HG02759 (cell line): ENCODE measurements at regions not wholly inside any gene's neighbourhood (a gene's known extent, or its start where the extent isn't known, plus 50 kb on each side); places are given as distances from the start of the nearest gene placed in this dataset.

Experiments used
- ATAC-seq: cut with Tn5 transposase; IDR thresholded peaks from one replicate; pipeline ENCODE4 v1.9.1; 2021; ENCODE audit warnings: mild to moderate bottlenecking, moderate library complexity; ENCODE audit not compliant: unreplicated experiment

DNA sequence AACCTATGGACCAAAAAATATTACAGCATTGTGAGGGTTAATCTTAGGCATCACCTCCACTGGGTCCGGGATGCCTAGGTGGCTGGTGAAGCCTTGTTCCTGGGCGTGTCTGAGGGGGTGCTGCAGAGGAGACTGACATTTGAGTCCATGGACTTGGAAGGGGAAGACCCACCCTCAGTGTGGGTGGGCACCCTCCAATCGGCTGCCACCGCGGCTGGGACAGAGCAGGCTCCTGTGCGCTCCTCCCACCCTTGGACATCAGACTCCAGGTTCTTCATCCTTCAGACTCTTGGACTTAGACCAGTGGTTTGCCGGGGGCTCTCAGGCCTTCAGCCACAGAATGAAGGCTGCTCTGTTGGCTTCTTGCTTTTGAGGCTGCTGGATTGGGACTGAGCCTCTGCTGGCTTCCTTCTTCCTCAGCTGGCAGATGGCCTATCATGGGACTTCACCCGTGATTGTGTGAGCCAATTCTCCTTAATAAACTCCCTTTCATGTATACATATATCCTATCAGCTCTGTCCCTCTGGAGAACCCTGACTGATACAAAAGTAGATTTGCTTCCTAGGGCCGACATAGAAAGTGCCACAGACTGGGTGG lies 113.1 kb downstream of the TTLL2 start:
- no peak for ATAC-seq

GRCh38 chr6:167441715-167442206 lies 116.9 kb downstream of the TTLL2 start:
- ATAC-seq = no peak

DNA sequence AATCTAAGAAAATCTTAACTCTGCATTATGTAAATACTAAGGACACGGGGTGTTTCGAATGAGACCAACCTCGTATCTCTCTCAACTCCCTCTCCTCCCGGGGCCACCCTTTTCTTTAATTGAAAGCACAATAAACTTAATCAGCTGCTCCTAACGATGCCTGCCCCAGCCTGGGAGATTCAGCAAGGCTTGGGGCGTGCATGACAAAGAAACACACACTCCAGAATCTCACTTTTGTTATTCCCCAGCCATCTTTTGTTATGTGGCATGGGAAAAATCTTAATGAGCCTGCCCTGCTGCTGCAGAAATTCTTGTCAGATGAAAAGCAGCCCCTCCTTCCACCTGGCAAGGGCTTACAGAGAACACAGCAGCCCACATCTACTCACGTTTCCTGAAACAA lies 117.4 kb downstream of the TTLL2 start:
- no peak for ATAC-seq

- no peak for ATAC-seq
Observed at GRCh38 chr6:167442796-167443680, 118.2 kb downstream of the TTLL2 start.

GRCh38 chr6:167444602-167445346 lies 119.9 kb downstream of the TTLL2 start:
- ATAC-seq = no peak

- ATAC-seq = no peak
Observed at GRCh38 chr6:167445568-167445967, 120.7 kb downstream of the TTLL2 start.

DNA sequence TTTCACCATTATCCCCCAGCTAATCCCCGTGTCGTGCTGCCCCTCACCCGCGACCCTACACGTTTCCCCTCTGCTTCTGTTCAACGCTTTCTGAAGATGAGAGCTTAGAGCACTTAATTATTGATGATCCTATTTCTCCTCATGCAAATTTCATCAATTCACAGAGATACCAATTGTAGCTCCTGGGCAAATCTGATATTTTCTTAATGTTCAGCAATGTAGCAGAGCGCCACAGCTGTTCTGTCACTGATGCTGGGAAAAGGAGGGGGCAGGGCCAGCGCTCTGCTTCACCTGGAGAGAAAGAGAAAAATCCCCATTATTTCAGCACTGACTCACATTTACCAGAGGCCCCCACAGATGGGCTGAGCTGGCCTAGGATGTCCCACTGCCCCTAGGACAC lies 121.2 kb downstream of the TTLL2 start:
- no peak for ATAC-seq

DNA sequence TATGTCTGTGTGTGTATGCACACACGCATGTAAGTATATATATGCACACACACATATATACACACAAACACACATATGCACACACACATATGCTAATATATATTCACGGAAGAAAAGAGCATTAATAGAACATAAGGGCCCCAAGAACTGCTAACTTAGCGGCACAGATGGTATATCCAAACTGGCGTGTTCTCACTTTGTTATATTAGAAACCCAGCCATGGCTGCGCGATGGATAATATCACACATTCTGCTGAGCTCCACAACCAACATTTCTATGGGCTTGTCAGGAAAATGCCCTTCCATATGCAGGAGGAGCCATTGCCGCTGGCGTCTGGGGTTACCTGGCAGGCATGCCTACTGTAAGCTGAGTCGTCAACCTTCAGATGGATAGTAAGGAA lies 122.1 kb downstream of the TTLL2 start:
- no peak for ATAC-seq

DNA sequence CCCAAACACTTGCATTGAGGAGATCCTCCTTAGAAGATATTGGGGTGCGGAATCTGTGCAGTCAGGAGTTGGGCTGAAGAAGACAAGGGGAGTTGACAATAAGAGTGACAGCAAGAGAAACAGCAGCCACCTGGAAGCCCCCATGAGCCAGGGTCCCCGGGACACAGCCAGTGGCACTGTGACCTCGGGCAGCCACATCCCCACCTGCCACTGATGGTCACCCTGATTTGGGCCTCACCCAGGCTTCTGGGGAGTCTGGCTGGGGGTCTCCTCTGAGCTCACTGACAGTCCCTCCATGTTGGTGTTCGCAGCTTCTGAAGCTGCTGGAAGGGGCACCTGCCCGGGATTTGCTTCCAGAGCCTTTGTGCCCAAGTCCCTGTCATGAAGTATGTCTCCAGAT lies 123.5 kb downstream of the TTLL2 start:
- ATAC-seq = no peak

DNA sequence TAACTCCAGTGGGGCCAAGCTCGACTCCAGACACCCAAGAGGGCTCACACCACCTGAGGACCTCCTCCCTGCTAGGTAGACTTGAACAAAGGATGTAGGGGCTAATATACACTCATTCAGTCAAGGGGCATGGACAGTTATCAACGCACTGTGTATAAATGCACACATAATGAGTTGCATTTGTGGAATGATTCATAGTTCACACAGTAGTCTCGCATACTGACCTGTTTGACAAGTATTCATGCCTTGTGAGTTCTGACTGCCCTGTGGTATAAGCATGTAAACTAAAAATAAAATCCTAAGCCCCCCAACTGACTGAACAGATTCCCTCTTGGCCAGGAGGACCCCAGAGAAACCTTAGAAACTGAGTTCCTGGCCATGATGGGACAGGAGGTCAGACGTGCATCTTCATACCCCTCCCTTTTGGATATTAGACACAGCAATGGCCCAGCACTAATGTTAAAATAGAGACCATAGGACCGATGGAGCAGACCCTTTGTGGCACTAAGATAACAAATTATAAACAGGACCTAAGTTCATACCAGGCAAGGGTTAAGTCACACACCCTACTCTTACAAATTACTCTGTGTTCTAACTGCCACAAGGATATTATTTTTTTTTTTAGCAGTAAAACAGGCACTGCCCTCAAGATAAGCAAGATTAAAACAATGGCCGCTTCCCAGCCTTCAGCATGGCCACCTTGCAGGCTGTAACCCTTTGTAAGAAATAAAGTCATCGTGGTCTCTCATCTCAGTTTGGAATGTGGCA lies 124.4 kb downstream of the TTLL2 start:
- ATAC-seq = no peak

GRCh38 chr6:167450626-167451025 lies 125.7 kb downstream of the TTLL2 start:
- no peak for ATAC-seq

DNA sequence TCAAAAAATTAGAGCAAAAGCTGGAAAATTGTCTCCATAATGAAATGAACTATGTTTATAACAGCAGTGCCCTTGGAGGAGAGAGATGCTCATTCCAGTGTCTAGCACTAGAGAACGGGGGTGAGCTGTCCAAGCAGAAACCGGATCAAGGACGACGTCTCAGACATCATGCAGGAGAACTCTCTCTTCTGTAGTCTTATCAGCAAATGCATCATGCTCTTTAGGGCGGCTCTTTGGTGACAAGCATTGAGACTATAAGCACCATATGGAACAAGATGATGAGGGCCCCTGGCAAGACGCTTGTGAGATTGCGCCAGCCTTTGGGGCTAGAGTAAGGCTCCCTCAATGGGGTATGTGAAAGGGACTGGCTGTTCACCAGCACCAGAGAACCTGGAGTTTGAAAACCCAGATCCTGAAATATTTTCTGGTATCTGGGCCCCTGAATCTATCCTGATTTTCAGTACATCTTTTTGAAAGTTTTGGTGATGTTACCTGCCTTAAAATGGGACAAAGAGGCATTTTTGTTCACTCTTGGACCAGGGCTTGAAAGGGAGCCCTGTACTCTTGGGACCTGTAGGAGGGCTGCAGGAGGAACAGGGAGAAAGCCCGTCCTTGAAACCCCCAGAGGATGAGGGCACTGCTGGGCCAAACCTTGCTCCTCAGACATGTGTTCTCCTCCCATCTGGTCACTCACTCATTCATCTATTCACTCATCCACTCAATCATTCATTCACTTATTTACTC lies 127.6 kb downstream of the TTLL2 start:
- no peak for ATAC-seq

- no peak for ATAC-seq
Observed at GRCh38 chr6:167453082-167453446, 128.2 kb downstream of the TTLL2 start.

DNA sequence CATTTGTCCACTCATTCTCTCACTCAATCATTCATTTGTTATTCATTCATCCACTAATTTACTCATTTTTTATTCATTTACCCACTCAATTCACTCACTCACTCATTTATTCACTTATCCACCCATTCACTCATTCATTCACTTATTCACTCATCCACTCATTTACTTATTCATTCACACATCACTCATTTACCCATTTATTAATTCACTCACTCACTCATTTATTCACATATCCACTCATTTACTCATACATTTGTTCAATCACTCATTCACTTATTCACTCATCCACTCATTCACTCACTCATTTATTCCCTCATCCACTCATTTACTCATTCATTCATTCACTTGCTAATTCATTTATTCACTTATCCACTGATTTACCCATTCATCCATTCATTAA lies 129.1 kb downstream of the TTLL2 start:
- ATAC-seq = no peak

- no peak for ATAC-seq
Observed at GRCh38 chr6:167455371-167455770, 130.5 kb downstream of the TTLL2 start.

GRCh38 chr6:167462514-167463312 lies 137.8 kb downstream of the TTLL2 start:
- ATAC-seq = no peak

- ATAC-seq = no peak
Observed at GRCh38 chr6:167464177-167464576, 139.3 kb downstream of the TTLL2 start.

GRCh38 chr6:167465482-167465881 lies 140.6 kb downstream of the TTLL2 start:
- ATAC-seq = no peak

DNA sequence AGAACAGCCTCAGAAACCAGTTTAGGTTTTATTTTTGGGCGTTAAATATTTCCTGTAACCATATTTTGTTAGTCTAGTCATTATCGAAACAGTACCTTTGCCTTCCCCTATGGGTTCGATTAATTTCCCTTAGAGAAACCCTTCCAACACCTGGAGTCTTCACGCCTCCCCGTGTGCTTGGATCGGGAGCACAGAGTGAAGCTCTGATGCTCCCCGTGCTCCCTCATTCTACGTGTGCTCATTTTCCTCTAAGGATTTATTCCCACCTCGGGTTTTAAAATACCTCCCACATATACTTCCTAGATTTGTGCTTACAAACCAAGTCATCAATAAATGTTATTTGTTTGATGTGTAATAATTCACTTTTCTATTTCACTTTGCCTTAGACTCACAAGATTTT lies 142.4 kb downstream of the TTLL2 start:
- no peak for ATAC-seq
